ENCODE measurements at regions not wholly inside any gene's neighbourhood (a gene's known extent, or its start where the extent isn't known, plus 50 kb on each side); places are given as distances from the start of the nearest gene placed in this dataset.

DNA sequence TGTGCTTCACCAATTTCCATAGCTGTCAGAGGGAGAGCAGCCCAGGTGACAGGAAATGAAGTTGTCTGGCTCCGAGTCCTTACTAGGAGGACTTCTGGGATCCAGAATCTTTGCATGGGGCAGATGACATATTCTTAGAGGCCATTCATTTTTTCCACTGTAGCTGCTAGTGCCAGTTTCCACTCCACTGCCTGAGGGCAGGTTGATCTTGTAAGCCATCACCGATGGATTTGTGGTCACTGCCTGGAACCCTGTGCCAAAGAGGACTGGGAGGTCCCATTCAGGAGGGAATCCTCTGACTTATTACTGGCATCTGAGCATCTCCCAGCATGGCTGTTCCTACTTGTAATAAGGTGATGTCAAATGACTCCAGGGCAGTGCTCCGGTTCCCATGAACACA is 144.1 kb upstream of the KCNJ18 start:
- no peak for TF ChIP-seq EZH2 (IDR thresholded peaks at IDR 0.05; ENCODE audit: borderline replicate concordance, low read depth, low read length, poor library complexity, severe bottlenecking)
- TF ChIP-seq, protein P1, sequence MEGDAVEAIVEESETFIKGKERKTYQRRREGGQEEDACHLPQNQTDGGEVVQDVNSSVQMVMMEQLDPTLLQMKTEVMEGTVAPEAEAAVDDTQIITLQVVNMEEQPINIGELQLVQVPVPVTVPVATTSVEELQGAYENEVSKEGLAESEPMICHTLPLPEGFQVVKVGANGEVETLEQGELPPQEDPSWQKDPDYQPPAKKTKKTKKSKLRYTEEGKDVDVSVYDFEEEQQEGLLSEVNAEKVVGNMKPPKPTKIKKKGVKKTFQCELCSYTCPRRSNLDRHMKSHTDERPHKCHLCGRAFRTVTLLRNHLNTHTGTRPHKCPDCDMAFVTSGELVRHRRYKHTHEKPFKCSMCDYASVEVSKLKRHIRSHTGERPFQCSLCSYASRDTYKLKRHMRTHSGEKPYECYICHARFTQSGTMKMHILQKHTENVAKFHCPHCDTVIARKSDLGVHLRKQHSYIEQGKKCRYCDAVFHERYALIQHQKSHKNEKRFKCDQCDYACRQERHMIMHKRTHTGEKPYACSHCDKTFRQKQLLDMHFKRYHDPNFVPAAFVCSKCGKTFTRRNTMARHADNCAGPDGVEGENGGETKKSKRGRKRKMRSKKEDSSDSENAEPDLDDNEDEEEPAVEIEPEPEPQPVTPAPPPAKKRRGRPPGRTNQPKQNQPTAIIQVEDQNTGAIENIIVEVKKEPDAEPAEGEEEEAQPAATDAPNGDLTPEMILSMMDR (conservative IDR thresholded peaks at IDR 0.05; ENCODE audit: low read depth, low read length): no peak
